Fibroblast of the conjunctiva (primary cell): ENCODE measurements at regions not wholly inside any gene's neighbourhood (a gene's known extent, or its start where the extent isn't known, plus 50 kb on each side); places are given as distances from the start of the nearest gene placed in this dataset.
"Not testable (repeated sequence)": the region's sequence is repeated elsewhere in the genome, so short reads cannot be mapped to it uniquely, and the experiment has no call there.

ENCODE experiments used
- DNase-seq: peaks from one replicate; pipeline ENCODE4 v3.0.0-alpha.2; 2010; ENCODE audit warnings: low read depth

DNA sequence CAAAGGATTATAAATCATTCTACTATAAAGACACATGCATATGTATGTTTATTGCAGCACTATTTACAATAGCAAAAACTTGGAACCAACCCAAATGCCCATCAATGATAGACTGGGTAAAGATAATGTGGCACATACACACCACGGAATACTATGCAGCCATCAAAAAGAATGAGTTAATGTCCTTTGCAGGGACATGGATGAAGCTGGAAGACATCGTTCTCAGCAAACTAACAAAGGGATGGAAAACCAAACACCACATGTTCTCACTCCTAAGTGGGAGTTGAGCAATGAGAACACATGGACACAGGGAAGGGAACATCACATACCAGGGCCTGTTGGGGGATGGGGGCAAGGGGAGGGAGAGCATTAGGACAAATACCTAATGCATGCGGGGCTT is 133.2 kb downstream of the ATXN3L start:
- not testable (repeated sequence) for DNase-seq

DNA sequence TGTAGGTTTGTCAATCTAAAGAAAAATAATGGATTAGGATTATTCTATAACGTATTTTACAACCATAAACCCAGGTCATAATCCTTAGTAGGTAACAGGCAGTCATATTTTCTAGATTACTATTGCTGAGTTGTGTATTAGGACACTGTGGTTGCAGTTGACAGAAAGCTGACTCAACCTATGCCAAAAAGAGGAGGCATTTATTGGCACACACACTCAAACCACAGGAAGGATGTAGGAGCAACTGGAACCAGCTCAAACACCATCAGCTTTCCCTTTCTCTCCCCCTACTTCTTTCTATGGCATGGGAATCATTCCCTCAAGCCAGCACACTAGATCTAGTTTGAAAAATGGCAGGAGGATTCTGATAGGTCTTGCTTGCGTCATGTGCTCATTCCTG is 136.4 kb upstream of the FAM9C start:
- no peak for DNase-seq

DNA sequence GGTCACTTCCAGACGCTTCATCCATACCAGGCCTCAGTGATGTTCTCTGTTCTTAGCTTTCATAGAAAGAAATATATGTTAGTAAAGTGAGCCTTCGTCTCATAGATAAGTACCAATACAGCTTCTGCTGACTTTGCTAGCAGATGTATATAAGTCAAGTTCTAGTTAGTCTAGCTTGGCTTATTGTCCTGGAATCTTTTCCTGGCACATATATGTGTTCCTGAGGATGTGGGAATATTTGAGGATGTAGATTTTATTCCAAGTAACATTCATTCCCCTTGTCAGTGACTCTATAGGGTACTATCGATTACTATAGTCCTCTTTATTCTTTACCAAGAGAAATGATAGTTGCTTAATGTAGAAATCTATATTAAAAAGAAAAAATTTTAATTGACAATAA is 135.2 kb upstream of the FAM9C start:
- no peak for DNase-seq

DNA sequence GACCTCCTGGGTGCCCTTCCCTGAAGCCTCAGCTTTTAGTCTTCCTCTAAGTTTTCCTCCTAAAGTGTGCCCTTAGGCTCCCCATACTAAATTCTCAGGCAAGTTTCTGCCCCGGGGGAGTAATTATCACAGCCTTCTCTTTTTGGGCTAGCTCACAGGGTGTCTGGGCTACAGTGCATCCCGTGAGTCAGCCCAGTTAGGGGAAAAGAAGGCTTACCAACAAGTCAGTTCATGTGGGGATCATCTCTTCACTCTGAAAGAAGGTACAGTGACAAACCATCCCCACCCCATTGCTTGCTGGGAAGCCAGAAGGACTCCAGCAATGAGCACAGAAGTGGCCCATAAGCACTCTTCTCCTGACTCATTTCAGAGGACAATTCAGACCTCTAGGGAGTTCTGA is 134.7 kb upstream of the FAM9C start:
- no peak for DNase-seq

DNA sequence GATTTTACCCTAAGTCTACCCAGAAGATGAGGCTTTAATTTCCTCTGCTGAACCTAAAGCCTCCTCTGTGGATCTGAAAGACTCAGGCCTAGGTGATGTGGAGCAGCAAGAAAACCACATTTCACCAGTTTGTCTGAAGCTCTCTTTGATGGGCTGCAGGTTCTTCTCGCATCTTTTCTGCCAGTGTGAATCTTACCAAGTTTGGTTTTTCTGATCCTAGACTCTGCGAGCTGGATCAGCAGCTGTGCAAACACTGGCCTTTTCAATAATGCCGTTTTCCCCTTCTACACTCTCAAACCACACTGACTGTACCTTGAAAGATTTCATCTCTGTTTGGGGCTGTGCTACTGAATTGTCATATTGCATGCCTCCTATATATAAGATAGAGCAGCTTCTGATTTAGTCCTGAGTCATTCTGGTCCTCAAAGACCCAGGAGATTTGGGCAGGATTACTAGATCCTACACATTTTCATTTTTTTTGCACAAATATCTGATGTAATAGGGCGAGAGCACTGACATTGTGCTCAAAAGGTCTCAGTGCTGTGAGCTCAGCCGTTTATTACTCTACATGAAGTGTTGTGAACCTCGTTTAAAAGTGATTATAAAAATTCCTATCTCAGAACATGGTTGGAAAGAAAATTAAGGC is 133.6 kb upstream of the FAM9C start:
- no peak for DNase-seq

DNA sequence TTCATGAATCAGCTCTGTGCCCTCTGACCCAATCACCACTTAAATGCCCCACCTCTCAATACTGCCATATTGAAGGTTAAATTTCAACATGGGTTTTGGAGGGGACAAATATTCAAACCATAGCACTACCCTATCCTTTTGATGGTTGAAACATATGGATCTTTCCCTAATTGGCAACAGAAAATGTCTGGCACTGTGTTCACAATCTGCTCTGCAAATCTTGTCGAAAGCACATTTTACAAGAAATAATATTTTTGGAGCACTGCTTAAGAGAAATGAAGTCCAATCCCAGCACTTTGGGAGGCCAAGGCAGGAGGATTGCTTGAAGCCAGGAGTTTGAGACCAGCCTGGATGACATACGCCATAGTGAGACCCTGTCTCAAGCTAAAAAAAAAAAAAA is 130.6 kb upstream of the FAM9C start:
- no peak for DNase-seq

GRCh38 chrX:13170966-13171558 is 126.6 kb upstream of the FAM9C start:
- DNase-seq = no peak

DNA sequence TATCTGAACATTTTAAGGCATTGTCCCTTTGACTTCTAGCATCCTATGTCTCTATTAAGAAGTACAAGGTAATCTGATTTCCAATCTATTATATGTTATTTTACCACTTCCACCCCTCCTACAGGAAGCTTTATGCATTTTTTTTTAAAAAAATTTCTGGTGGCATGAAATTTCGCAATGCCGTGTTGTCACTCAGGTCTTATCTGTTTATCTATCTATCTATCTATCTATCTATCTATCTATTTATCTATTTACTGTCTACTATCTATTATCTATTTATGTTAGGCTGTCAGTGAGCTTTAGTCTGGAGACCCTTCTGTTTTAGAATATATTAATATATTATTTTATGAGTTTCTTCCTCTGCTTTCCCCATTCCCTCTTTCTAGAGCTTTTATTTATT is 125.3 kb upstream of the FAM9C start:
- DNase-seq = no peak

DNA sequence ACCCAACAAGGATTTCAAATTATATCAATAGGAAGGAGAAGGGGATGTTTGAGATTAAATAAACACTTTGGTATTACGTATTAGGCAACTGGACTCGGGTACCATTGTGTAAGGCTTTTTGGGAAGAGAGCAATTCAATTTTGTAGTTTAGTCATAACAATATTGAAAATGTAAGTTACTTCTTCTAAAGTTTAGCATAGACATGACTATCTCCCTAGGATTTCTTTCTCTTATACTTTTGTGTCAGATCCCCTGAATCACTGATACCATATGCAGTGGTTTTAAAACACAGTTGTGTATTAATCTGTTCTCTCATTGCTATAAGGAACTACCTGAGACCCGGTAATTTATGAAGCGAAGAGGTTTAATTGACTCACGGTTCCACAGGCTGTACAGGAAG is 123.8 kb upstream of the FAM9C start:
- no peak for DNase-seq

DNA sequence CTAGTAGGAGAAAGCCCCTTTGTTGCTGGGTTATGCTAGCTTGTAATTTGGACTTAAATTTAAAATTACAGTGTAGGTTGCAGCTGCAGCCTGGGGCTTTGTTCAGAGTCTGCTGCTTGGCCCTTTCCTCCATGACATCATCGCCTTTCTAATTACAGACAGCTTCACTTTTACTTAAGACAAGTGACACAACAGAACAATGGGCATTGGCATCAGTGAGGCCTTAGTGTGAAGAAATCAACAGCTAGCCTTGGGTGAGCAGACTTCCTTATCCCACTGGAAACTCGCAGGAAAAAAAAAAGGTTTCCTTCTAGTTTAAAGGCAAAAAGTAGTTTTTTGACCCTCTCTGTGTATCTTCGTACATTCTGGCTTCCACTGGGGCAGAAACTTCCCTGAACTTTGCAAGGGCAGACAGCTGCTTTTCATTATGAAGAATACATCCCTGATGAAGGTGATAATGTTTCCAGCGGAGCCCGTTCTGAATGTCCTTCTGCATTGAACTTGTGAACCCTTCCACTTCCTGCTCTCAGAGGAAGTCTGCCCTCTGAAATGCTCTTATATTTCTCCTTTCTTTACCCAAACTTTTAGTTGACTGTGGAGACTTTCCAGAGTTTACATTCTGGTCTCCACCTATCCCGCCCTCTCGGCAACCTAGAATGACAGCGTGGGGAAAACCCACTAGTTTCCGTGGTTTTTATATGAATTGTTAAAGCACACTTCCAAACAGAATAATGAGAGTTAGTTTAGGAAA is 123.2 kb upstream of the FAM9C start:
- DNase-seq = no peak

DNA sequence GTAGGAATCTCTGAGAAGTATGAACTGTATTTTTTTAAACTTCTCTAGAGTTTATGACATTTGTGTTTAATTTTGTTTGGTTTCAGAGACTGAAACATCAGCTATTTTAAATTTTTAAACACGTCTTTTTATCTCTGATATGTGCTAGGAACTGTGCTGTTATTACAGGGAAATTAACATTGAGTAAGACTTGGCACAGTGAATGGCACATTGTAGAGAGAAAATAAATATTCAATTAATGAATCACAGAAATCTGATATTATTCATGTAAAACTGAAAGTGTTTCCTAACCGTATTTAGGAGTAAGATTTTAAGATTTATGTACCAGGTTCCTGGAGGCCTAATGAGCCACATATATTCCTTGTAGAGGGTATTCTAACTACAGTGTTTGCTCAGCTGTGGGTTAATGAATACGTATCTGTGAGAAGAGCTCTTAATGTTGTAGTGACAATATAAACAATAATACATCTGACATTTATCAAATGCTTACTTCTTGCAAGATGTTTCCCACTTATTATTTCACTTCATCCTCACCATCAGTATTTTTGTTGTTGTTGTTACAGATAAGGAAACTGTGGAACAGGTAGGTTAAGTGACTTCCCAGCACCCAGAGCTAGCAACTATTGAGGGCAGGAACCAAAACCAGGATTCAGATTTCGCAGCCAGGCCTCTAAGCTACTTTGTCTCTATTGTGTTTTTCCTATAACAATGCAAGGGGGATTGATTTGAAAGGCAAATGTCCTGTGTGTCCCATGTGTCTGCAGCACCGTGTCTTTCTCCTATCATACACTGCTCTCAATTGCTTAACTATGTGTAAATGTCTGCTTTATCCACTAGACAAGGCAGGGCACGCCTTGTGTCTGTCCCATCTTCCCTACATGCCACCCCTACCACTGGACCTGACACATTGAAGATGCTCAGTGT is 121.1 kb upstream of the FAM9C start:
- DNase-seq = no peak

DNA sequence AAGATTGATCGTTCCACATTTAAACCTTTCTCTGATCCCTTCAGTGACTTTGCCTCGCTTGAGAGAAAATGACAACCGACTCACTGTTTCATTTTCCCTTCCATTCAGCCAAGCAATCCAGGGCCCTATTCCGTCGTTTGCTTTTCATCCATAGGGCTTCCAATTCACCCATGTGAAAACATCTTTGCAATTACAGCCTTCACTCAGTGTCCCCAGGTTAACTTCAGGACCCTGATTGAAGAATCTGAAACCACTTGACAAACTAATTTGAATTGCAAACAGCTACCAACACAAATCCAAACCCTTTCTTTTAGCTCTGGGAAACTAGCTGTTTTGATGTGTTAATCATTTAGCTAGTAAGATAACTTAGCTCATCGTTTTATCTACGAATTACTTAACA is 120.2 kb upstream of the FAM9C start:
- DNase-seq = no peak

DNA sequence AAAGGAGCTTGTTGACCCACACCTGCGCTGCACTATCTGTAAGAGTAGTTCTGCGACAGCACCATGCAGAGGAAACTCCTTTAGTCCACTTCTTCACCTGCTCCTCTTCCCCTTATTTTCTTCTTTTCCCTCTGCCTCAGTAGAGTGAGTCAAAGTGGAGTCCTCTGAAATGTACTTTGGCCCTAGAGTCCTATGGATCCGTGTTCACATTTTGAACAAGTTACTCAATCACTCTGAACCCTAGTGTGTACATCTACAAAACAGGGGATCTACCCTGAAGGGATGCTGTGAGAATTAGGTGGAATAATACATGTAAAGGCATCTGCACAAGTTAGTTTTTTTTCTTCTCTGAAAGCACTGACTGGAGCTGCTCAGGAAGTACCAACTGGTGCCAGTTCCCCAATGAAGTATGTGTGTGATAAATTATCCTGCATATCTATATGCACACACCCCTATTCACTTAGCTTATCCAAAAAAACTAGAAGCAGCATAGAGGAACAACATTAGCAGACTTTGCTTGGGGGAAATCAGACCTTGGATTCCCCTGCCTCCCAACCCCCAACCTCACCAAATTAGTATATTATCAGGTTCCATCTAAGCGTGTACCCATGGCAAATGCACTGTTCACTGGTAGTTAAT is 118.5 kb upstream of the FAM9C start:
- no peak for DNase-seq

DNA sequence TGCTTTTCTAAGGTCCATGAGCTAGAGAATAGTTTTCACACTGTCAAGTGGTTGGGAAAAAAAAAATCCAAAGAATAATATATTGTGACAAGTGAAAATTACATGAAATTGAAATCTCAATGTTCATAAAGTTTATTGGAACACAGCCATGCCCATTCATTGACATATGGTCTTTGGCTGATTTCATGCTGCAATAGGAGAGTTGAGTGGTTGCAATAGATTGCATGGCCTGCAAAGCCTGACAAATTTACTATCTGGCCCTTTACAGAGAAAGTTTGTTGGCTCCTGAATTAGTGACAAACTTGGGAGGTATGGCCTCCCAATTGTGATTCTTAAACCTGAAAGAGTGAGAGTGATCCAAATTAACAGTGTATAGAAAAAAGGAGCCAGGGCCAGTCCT is 115.5 kb upstream of the FAM9C start:
- no peak for DNase-seq

GRCh38 chrX:13158911-13159310 is 114.5 kb upstream of the FAM9C start:
- no peak for DNase-seq

DNA sequence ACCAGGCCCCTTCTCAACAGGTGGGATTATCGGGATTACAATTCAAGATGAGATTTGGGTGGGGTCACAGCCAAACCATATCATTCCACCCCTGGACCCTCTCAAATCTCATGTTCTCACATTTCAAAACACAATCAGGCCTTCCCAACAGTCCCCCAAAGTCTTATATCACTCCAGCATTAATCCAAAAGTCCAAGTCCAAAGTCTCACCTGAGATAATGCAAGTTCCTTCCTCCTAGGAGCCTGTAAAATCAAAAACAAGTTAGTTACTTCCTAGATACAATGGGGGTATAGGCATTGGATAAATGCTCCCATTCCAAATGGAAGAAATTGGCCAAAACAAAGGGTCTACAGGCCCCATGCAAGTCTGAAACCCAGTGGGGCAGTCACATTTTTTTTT is 111.1 kb upstream of the FAM9C start:
- DNase-seq = not testable (repeated sequence)

DNA sequence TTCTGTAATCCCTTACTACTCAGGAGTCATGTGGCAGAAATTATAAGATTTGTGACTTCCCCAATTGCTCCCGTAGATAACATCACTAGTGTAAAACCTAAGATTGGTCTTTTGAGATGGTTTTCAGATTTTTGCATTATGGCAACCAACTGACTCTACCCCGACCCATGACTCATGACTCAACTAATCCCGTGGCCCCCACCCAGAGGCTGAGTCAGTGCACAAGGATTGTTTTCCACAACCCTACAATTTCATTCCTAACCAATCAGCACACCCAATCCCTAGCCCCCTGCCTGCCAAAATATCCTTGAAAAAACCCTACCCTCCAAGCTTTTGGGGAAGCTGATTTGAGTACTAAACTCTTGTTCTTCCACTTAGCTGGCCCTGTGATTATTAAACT is 109.4 kb upstream of the FAM9C start:
- DNase-seq = peak; percentile 51

- no peak for DNase-seq
Measured at GRCh38 chrX:13152518-13153185, 108.2 kb upstream of the FAM9C start.

DNA sequence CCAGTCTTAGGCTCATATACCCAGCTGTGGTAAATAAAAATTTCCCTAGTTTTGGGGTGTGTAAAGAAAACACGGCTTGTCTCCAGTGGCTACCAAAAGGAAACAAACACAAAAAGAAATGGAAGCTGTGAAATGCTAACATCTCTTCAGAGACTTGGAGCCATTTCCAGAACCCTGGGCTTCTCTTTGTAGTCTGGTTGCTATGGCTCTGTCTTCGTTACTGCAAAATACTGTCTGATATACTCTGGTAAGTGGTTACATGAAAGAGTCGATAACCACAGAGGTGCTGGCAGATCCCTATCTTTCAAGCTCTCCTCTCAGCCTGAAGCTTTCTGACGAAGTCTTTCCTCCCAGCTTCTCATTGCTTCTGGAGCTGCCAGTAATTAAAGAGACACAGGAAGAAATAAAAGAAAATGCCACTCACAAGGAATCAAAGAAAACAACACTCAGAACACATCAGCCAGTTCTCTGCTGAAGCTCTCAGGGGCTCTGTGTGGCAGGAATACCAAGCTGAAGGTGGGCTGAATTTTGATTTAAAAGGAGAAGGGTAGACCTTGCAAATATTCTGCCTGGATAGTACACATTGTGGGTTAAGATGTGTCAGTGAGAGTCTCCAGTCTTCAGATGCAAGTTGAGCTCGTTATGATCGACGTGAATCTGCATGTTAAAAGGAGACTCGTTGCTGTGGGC is 107.6 kb upstream of the FAM9C start:
- no peak for DNase-seq

DNA sequence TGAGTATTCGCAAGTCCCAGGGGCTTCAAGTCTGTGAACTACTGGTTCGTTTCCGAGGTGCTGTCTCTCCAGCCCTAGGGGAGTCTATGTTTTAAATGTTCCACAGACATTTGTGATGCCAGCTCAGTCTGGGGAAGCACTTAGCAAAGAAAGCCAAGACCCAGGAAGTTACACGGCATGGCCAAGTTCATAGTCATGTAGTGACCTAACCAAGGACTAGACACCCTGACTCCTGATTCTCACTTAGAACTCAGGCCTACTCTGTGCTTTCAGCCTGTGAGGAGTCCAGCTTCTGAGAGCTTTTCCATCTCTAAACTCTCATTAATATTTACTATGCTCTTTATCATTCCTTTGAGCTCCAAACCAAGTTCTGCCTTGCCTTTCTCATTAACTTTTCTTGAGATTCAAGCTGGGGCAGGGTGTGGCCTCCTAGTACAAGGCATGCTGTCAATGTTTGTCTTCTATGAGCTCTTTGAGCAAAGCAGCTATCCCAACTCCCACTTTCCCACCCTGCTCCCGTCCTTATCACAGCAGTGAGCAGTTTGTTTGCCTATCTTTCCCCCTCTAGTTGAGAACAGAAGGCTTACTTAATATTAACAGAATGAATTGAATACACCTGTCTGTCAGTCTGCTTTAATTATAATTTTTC is 105.4 kb upstream of the FAM9C start:
- DNase-seq = no peak
